GM19452 (cell line): ENCODE measurements at regions not wholly inside any gene's neighbourhood (a gene's known extent, or its start where the extent isn't known, plus 50 kb on each side); places are given as distances from the start of the nearest gene placed in this dataset.
"Not testable (repeated sequence)": the region's sequence is repeated elsewhere in the genome, so short reads cannot be mapped to it uniquely, and the experiment has no call there.

Source experiments
- ATAC-seq: cut with Tn5 transposase; IDR thresholded peaks from one replicate; pipeline ENCODE4 v1.9.1; 2021; ENCODE audit not compliant: unreplicated experiment

- no peak for ATAC-seq
These were observed 770.8 kb downstream of the EPHA7 start for GRCh38 chr6:92648364-92649086.

DNA sequence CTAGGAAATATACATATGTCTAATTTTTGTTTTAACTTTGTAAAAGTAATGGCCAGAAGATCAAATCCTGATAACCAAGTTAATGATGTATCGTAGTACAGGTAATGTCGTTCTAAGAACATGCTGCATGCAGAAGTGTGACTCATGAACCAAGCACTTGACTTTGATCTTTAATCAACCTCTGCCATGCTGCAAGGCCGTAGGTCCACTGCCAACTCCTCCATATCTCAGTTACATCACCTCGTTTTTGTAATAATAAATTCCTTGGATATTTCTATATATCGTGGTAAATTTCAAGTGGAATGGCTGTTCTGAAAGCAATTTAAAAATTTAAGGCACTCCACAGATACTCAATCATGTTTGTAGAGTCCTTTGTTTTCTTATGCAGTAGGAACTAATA, 771.7 kb downstream of the EPHA7 start:
- no peak for ATAC-seq

GRCh38 chr6:92644104-92644791, 775.1 kb downstream of the EPHA7 start:
- not testable (repeated sequence) for ATAC-seq

DNA sequence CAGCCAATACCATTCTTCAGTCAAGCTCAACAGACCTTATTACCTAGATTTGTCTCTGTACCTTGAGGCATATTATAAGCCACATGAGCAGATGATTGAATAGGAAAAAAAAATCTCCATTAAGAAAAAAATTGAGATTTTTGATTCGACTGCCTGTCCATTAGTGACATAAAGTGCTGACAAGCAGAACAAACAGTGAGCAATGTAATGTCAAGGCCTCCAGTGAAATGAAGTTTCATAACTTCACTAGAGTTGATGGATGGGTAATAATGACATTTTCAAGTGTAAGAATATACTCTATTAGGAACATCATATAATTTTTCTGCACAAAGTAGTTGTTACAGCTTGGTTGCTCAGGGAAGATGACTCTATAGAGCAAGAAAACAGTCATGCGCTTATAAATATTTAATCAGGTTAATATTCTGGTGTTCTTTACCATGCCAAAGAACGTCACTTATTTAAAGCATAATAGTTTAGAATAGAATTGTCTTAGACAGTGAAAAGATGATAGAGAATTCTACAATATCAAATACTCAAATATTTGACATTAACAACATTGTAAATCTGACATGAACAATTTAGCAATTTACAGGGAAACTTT, 783.7 kb downstream of the EPHA7 start:
- no peak for ATAC-seq

- ATAC-seq: no peak
These were observed 784.8 kb downstream of the EPHA7 start for GRCh38 chr6:92634561-92634960.

- no peak for ATAC-seq
These were observed 795.9 kb downstream of the EPHA7 start for GRCh38 chr6:92623431-92623830.

GRCh38 chr6:92617721-92618120, 801.6 kb downstream of the EPHA7 start:
- ATAC-seq: no peak

DNA sequence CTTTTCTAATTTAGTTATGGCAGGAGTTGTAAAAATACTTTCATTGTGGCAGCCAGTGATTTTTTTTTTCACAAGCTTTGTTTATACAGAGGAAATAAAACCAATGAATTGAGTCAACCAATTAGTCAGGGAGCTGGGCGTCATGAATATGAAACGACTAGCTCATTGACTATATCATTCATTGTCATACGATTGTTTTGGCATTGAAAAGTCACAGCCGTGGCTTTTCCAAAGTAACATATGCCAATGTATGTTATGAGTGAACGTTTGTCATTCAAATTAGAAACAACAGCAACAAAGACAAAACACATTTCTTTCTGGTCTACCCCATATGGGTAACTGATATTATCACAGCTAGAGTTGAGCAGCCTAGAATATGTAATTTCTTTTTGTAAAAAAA, 810.6 kb downstream of the EPHA7 start:
- no peak for ATAC-seq

DNA sequence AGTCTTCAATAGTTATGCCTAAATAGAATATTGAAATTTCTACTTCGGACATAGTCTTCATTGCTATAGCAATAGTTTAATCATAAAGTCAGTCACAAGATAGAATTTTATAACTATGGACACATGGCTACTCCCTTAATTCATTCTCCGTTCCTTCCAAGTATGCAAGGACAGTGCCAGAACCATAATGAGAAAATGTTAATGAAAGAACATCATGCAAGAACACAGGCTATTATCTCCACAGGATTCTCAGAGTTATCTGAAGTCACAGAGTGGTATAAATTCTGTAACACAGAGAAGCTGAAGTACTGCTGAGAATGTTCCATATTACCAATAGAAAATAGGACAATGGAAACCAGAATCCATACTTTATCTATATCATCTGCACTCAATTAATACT, 826.2 kb downstream of the EPHA7 start:
- no peak for ATAC-seq

DNA sequence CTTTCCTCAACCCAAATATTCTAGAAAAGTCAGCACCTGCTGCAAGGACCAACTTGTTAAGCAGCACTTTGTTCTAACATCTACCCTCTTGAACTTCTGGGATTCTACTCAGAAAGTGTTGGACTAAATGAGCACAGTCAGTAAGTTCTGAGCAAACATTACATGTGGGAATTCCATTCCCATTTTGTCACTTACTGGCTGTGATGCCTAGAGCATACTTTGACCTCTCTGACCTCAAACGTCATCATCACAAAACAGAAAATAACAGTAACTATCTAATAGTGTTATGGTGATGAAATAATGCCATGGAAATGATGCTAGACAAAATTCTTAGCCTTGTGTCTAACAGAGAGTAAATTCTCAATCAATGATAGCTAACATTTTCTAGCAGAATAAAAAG, 829.4 kb downstream of the EPHA7 start:
- no peak for ATAC-seq

GRCh38 chr6:92588148-92588547, 831.2 kb downstream of the EPHA7 start:
- ATAC-seq: no peak

GRCh38 chr6:92587525-92587924, 831.8 kb downstream of the EPHA7 start:
- no peak for ATAC-seq

DNA sequence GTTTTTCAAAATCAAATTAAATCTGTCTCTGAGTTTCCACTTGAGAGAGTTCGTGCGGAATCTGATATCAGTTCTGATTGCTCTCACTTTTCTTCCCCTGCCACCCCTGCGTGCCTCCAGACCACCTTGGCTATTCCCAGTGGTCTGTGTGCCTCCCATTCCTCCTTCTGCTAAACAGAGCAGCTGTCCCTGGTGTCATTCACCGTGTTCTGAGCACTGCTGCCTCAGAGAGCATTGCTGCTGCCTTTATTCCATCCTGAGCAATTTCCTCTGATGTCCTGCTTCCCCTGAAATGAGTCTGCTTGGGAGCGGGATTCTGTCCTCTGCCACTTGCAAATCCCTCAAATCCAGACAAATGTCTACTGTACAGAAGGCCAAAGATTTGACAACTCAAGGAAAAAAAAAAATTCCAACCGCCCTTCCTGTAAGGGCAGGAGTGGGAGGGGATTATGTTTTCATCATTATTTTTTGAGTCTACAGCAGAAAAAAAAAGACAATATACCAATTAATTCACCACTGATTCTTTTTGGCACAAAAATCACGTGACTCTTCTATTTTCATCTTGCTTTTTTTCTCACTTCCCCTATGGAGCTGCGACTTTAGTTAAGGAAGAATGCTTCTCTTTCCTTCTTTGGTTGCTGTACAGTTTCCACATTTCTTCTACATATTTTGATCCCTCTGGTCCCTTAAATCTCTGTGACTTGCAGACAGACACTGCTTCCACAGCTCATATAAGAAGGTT, 833.0 kb downstream of the EPHA7 start:
- ATAC-seq: no peak

DNA sequence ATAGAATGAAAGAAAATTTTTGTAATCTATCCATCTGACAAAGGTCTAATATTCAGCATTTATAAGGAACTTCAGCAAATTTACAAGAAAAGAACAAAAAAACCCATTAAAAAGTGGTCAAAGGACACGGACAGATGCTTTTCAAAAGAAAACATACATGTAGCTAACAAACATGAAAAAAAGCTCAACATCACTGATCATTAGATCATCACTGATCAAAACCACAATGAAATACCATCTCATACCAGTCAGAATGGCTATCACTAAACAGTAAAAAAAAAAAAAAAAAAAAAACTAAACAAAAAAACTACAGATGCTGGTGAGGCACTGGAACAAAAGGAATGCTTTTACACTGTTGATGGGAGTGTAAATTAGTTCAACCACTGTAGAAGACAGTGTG, 837.1 kb downstream of the EPHA7 start:
- no peak for ATAC-seq

- no peak for ATAC-seq
These were observed 842.2 kb downstream of the EPHA7 start for GRCh38 chr6:92577077-92577719.

GRCh38 chr6:92568541-92568940, 850.8 kb downstream of the EPHA7 start:
- ATAC-seq: no peak

- ATAC-seq: no peak
These were observed 852.7 kb downstream of the EPHA7 start for GRCh38 chr6:92566632-92567031.

DNA sequence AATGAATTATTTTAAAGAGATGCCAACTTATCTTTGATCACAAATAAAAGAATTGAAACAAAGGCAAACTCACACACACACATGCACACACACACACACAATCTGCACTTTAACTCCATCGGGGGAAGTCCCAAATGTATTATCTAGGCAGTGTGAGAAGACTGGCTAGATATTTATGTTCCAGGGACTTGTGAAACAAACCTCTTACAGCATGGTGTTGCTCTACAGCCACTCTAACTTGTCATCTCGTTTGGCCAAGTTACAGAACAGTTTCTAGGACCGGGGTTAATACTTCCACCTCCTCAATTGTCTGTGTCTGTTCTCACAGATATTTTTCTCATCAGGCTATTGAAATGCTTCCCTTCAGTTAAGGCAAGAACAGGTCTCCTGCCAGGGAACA, 855.0 kb downstream of the EPHA7 start:
- ATAC-seq: no peak

- ATAC-seq: no peak
These were observed 859.7 kb downstream of the EPHA7 start for GRCh38 chr6:92559611-92560010.

DNA sequence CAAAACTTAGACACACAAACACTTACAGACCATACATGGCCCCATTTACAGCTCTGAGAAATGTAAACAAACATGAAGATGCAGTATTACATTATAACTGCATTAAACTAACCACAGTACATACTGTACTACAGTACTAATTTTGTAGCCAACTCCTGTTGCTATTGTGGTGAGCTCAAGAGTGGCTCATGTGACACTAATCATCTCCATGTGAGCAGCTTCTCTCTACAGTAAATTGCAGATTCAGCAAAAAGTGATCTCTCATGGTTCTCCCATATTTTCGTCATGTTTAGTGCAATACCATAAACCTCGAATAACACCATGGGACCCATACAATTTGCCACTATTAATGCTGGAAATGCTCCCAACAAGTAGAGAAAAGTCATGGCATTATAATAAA, 860.4 kb downstream of the EPHA7 start:
- ATAC-seq: no peak

- ATAC-seq: no peak
These were observed 868.9 kb downstream of the EPHA7 start for GRCh38 chr6:92550501-92550900.
